HCT116 (cell line): ENCODE measurements at regions not wholly inside any gene's neighbourhood (a gene's known extent, or its start where the extent isn't known, plus 50 kb on each side); places are given as distances from the start of the nearest gene placed in this dataset.

ENCODE experiments used
- ATAC-seq: fragments of 200-7000 bp; cut with Tn5 transposase; 2 replicates; pipeline ENCODE4 v1.9.1; 2020; ENCODE audit warnings: mild to moderate bottlenecking, moderate library complexity
- BruUV-seq: library from RNA; stranded (reverse); fragments of 400-500 nt; replicated peaks from 2 replicates; lab custom pipeline; 2021; lab: Mats Ljungman, UMichigan
- CTCF ChIA-PET: fragments of 300-600 bp; sonication (Branson Sonifier 250); formaldehyde crosslinking; loops from one replicate; lab custom pipeline; 2021; ENCODE audit warnings: antibody characterized with exemption; lab: Charles Lee
- POLR2A ChIA-PET: fragments of 300-600, 350-600 bp; sonication (Branson Sonifier 250); formaldehyde crosslinking; loops from one replicate; lab custom pipeline; 2021; ENCODE audit warnings: antibody characterized with exemption; lab: Charles Lee
- RAD21 ChIA-PET, 2 experiments: fragments of 300-600 bp; sonication (Branson Sonifier 250); formaldehyde crosslinking; loops; one replicate each; lab custom pipeline; 2023; ENCODE audit warnings: low total read pairs in 2 of 2; ENCODE audit not compliant: uncharacterized antibody in 2 of 2, unreplicated experiment in 2 of 2, low non-redundant PET in 1 of 2; lab: Charles Lee
- DNase-seq: peaks from one replicate; pipeline ENCODE4 v3.0.0-alpha.2; 2010; ENCODE audit warnings: low read depth, low spot score
- H2AFZ ChIP-seq: fragments of 200-600 bp; shearing (Covaris generic), sonication (generic); 2 replicates; pipeline ENCODE4 v1.6.1; 2017; ENCODE audit warnings: low read depth, mixed run types, mixed read lengths, antibody characterized with exemption, low read length; ENCODE audit not compliant: poor library complexity, severe bottlenecking
- H3K27ac ChIP-seq: 2 replicates; pipeline ENCODE4 v1.5.1; 2012; ENCODE audit warnings: low read depth, low read length
- H3K27me3 ChIP-seq: fragments of 200-600 bp; sonication (generic); 2 replicates; pipeline ENCODE4 v1.6.1; 2016; ENCODE audit warnings: mixed run types, low read length, mixed read lengths; ENCODE audit not compliant: insufficient read depth
- H3K36me3 ChIP-seq, 2 experiments: fragments of 200-500 bp in 1 of 2; fragments of 200-600 bp in 1 of 2; sonication (Bioruptor generic) in 1 of 2; sonication (generic) in 1 of 2; 2 replicates each; pipeline versions ENCODE4 v1.5.1 to v1.6.1; 2014 to 2016; ENCODE audit warnings: low read length in 2 of 2, inconsistent platforms in 1 of 2, mixed read lengths in 1 of 2, mixed run types in 1 of 2; ENCODE audit not compliant: insufficient read depth in 2 of 2, control insufficient read depth in 1 of 2
- H3K4me1 ChIP-seq, 2 experiments: fragments of 200-600 bp in 1 of 2; sonication (generic) in 1 of 2; 2 replicates each; pipeline versions ENCODE4 v1.5.1 to v1.6.1; 2012 to 2017; ENCODE audit warnings: low read length in 2 of 2, inconsistent platforms in 1 of 2, mild to moderate bottlenecking in 1 of 2, mixed read lengths in 1 of 2, mixed run types in 1 of 2, moderate library complexity in 1 of 2; ENCODE audit not compliant: insufficient read depth in 2 of 2, control insufficient read depth in 1 of 2
- H3K4me2 ChIP-seq: fragments of 200-600 bp; sonication (generic); 2 replicates; pipeline ENCODE4 v1.6.1; 2017; ENCODE audit warnings: mixed run types, low read length, mixed read lengths
- H3K4me3 ChIP-seq, 2 experiments: fragments of 200-600 bp in 1 of 2; sonication (generic) in 1 of 2; replicated peaks in 1 of 2; 2 replicates each; pipeline ENCODE4 v1.5.1; 2011 to 2016; ENCODE audit warnings: low read length in 2 of 2, control low read depth in 1 of 2, low read depth in 1 of 2, mild to moderate bottlenecking in 1 of 2, mixed read lengths in 1 of 2, mixed run types in 1 of 2
- H3K79me2 ChIP-seq: fragments of 200-600 bp; sonication (generic); 2 replicates; pipeline ENCODE4 v1.6.1; 2017; ENCODE audit warnings: mild to moderate bottlenecking, mixed run types, low read length, moderate library complexity, mixed read lengths; ENCODE audit not compliant: insufficient read depth
- H3K9ac ChIP-seq: fragments of 200-600 bp; sonication (generic); 2 replicates; pipeline ENCODE4 v1.6.1; 2016; ENCODE audit warnings: low read length, mixed read lengths
- H3K9me2 ChIP-seq: fragments of 200-600 bp; sonication (generic), shearing (Covaris generic); 2 replicates; pipeline ENCODE4 v1.6.1; 2017; ENCODE audit warnings: mixed run types, mild to moderate bottlenecking, moderate library complexity; ENCODE audit not compliant: insufficient read depth
- H3K9me3 ChIP-seq, 2 experiments: fragments of 200-500 bp in 1 of 2; fragments of 200-600 bp in 1 of 2; sonication (Bioruptor generic) in 1 of 2; sonication (generic) in 1 of 2; 2 replicates each; pipeline ENCODE4 v1.6.1; 2014 to 2017; ENCODE audit warnings: low read length in 2 of 2, mixed read lengths in 2 of 2, inconsistent platforms in 1 of 2, low read depth in 1 of 2, mild to moderate bottlenecking in 1 of 2, mixed run types in 1 of 2, moderate library complexity in 1 of 2; ENCODE audit not compliant: control insufficient read depth in 1 of 2, insufficient read depth in 1 of 2
- H4K20me1 ChIP-seq: fragments of 200-600 bp; sonication (generic), shearing (Covaris generic); 2 replicates; pipeline ENCODE4 v1.6.1; 2017; ENCODE audit warnings: mixed run types, mild to moderate bottlenecking, moderate library complexity; ENCODE audit not compliant: insufficient read depth
- ATF3 ChIP-seq: IDR thresholded peaks from 2 replicates; pipeline ENCODE4 v1.6.1; 2012
- CBX3 ChIP-seq: IDR thresholded peaks from 2 replicates; pipeline ENCODE4 v1.6.1; 2012; ENCODE audit warnings: low read depth
- CEBPB ChIP-seq: IDR thresholded peaks from 2 replicates; pipeline ENCODE4 v1.6.1; 2012; ENCODE audit warnings: low read depth
- EGR1 ChIP-seq: IDR thresholded peaks from 2 replicates; pipeline ENCODE4 v1.6.1; 2012; ENCODE audit warnings: low read depth
- ELF1 ChIP-seq: IDR thresholded peaks from 2 replicates; pipeline ENCODE4 v1.6.1; 2012; ENCODE audit warnings: low read depth, borderline replicate concordance
- EZH2 ChIP-seq: fragments of 200-600 bp; sonication (generic); IDR thresholded peaks from 2 replicates; pipeline ENCODE4 v1.6.1; 2017; ENCODE audit warnings: antibody characterized with exemption, mixed run types
- EZH2phosphoT487 ChIP-seq: fragments of 200-600 bp; IDR thresholded peaks from 2 replicates; pipeline ENCODE4 v1.6.1; 2018; ENCODE audit warnings: antibody characterized with exemption, borderline replicate concordance
- FOSL1 ChIP-seq: IDR thresholded peaks from 2 replicates; pipeline ENCODE4 v1.6.1; 2012; ENCODE audit warnings: low read depth
- POLR2A ChIP-seq: IDR thresholded peaks from 2 replicates; pipeline ENCODE4 v1.7.0; 2011; ENCODE audit warnings: borderline replicate concordance; ENCODE audit not compliant: insufficient read depth, insufficient read length; ENCODE audit errors: extremely low read depth
- POLR2AphosphoS5 ChIP-seq: IDR thresholded peaks from 2 replicates; pipeline ENCODE4 v1.6.1; 2011; ENCODE audit warnings: mild to moderate bottlenecking, low read depth, low read length, moderate library complexity
- RAD21 ChIP-seq: IDR thresholded peaks from 2 replicates; pipeline ENCODE4 v1.6.1; 2012; ENCODE audit warnings: low read depth, mild to moderate bottlenecking
- SIN3A ChIP-seq: IDR thresholded peaks from 2 replicates; pipeline ENCODE4 v1.6.1; 2012; ENCODE audit warnings: low read depth
- SP1 ChIP-seq: IDR thresholded peaks from 2 replicates; pipeline ENCODE4 v1.6.1; 2012; ENCODE audit warnings: low read depth
- TCF7L2 ChIP-seq: IDR thresholded peaks from 2 replicates; pipeline ENCODE4 v1.7.0; 2011; ENCODE audit warnings: borderline replicate concordance, inconsistent platforms; ENCODE audit not compliant: insufficient read depth, insufficient read length; ENCODE audit errors: extremely low read depth
- YY1 ChIP-seq: IDR thresholded peaks from 2 replicates; pipeline ENCODE4 v1.6.1; 2011; ENCODE audit warnings: low read length, low read depth, moderate library complexity, mild to moderate bottlenecking; ENCODE audit not compliant: insufficient replicate concordance; ENCODE audit errors: extremely low read depth
- ZFX ChIP-seq: fragments of 450-650 bp; IDR thresholded peaks from 2 replicates; pipeline ENCODE4 v1.6.1; 2017
- ZNF274 ChIP-seq: fragments of 200-500 bp; sonication (Bioruptor generic); IDR thresholded peaks from 2 replicates; pipeline ENCODE4 v1.6.1; 2014; ENCODE audit warnings: mild to moderate bottlenecking, low read depth, low read length, inconsistent platforms
- intact Hi-C: fragments of 100-400 bp; cut with micrococcal nuclease; formaldehyde crosslinking; loops from 2 replicates; pipeline ENCODE4 v1.10.0; 2022
- TF ChIP-seq, protein P1 (sequence below): IDR thresholded peaks from 2 replicates; pipeline ENCODE4 v1.6.1; 2011; ENCODE audit warnings: mild to moderate bottlenecking, low read length, moderate library complexity; ENCODE audit not compliant: insufficient replicate concordance; ENCODE audit errors: extremely low read depth
- TF ChIP-seq, protein P2 (sequence below), 3 experiments: fragments of 200-600 bp in 1 of 3; sonication (generic) in 1 of 3; IDR thresholded peaks in 2 of 3; conservative IDR thresholded peaks in 1 of 3; 2 replicates each; pipeline ENCODE4 v1.5.1; 2012 to 2017; ENCODE audit warnings: low read depth in 2 of 3, low read length in 2 of 3, antibody characterized with exemption in 1 of 3, borderline replicate concordance in 1 of 3, control low read depth in 1 of 3, mild to moderate bottlenecking in 1 of 3, mixed read lengths in 1 of 3, mixed run types in 1 of 3, moderate library complexity in 1 of 3; ENCODE audit not compliant: insufficient read depth in 1 of 3

GRCh38 chr2:64860276-64860885 is 128.8 kb upstream of the SLC1A4 start (continued):
- TF ChIP-seq SP1 (no peak), POLR2A (no peak), FOSL1 (no peak), YY1 (no peak)
- TF ChIP-seq, protein P1, sequence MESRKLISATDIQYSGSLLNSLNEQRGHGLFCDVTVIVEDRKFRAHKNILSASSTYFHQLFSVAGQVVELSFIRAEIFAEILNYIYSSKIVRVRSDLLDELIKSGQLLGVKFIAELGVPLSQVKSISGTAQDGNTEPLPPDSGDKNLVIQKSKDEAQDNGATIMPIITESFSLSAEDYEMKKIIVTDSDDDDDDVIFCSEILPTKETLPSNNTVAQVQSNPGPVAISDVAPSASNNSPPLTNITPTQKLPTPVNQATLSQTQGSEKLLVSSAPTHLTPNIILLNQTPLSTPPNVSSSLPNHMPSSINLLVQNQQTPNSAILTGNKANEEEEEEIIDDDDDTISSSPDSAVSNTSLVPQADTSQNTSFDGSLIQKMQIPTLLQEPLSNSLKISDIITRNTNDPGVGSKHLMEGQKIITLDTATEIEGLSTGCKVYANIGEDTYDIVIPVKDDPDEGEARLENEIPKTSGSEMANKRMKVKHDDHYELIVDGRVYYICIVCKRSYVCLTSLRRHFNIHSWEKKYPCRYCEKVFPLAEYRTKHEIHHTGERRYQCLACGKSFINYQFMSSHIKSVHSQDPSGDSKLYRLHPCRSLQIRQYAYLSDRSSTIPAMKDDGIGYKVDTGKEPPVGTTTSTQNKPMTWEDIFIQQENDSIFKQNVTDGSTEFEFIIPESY, result no peak

DNA sequence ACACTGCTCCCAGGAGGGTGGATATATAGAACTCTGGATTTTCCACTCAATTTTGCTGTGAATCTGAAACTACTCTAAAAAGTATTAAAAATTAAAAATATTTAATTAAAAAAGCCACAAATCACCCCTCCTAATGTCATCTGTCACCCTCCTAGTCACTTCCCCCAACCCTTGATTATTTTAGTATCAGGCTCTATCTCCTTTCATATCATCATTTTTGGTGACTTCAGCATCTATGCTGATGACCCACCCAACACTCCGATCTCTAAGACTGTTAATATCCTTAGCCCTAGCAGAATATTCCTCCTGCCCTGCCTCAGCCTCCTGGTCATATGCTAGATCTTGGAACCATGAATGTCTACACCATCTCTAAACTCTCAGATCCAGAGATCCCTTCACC is 128.3 kb upstream of the SLC1A4 start:
- ChIA-PET RAD21 (interaction anchor here in 1 of 2 experiments (1.8 kb wide), 1 partner anchor 22 kb away, joined by 7 read pairs; no protein-coding TSS in a partner anchor), POLR2A (interaction anchor here (1.0 to 3.1 kb wide), 2 partner anchors 22 to 111 kb away, joined by 5 to 16 read pairs; no protein-coding TSS in a partner anchor), CTCF (interaction anchor here (1.4 to 2.9 kb wide), 2 partner anchors 215 to 338 kb away, joined by 3 to 16 read pairs; no protein-coding TSS in a partner anchor)
- no peak overlapping the region for H3K9ac ChIP-seq
- no peaks in the 10 kb centered on the region for H3K36me3 ChIP-seq
- peak overlapping the region; percentile 72 for H3K4me2 ChIP-seq
- DNase-seq (no peak), ATAC-seq (no peak)
- no TSS peak for BruUV-seq
- H3K27ac ChIP-seq, result no peak overlapping the region
- peaks cover 44 to 88% of the 10 kb centered on the region in 2 experiments for H3K4me1 ChIP-seq
- H3K9me2 ChIP-seq, result no peaks in the 10 kb centered on the region
- no peaks in the 10 kb centered on the region for H4K20me1 ChIP-seq
- no peak overlapping the region for H2AFZ ChIP-seq
- H3K27me3 ChIP-seq, result no peaks in the 10 kb centered on the region
- H3K9me3 ChIP-seq, result peaks cover 0 to 11% of the 10 kb centered on the region in 2 experiments; a peak in 1 of 4 replicates
- H3K4me3 ChIP-seq, result no peak overlapping the region
- intact Hi-C loops, result no loop called here
- H3K79me2 ChIP-seq, result no peaks in the 10 kb centered on the region
- TF ChIP-seq ZFX (no peak), FOSL1 (no peak), CBX3 (no peak), YY1 (no peak), EZH2 (no peak), EZH2phosphoT487 (no peak), CEBPB (no peak), TCF7L2 (no peak), ATF3 (no peak), POLR2A (no peak), RAD21 (no peak), SIN3A (no peak), EGR1 (no peak), ELF1 (no peak), POLR2AphosphoS5 (no peak), SP1 (no peak), ZNF274 (no peak)
- TF ChIP-seq, protein P2, sequence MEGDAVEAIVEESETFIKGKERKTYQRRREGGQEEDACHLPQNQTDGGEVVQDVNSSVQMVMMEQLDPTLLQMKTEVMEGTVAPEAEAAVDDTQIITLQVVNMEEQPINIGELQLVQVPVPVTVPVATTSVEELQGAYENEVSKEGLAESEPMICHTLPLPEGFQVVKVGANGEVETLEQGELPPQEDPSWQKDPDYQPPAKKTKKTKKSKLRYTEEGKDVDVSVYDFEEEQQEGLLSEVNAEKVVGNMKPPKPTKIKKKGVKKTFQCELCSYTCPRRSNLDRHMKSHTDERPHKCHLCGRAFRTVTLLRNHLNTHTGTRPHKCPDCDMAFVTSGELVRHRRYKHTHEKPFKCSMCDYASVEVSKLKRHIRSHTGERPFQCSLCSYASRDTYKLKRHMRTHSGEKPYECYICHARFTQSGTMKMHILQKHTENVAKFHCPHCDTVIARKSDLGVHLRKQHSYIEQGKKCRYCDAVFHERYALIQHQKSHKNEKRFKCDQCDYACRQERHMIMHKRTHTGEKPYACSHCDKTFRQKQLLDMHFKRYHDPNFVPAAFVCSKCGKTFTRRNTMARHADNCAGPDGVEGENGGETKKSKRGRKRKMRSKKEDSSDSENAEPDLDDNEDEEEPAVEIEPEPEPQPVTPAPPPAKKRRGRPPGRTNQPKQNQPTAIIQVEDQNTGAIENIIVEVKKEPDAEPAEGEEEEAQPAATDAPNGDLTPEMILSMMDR (IDR thresholded peaks at IDR 0.05 in 2 of 3, conservative IDR thresholded peaks at IDR 0.05 in 1 of 3; ENCODE audit: borderline replicate concordance in 1 of 3, insufficient read depth in 1 of 3, low read depth in 2 of 3, low read length in 2 of 3), result no peak
